Transverse colon (tissue), 4 donors: ENCODE measurements at regions not wholly inside any gene's neighbourhood (a gene's known extent, or its start where the extent isn't known, plus 50 kb on each side); places are given as distances from the start of the nearest gene placed in this dataset.

ENCODE experiments used
- CTCF ChIP-seq, 5 experiments: fragments of 200-600 bp in 3 of 5; fragments of 450-650 bp in 2 of 5; sonication (generic) in 3 of 5; IDR thresholded peaks; 1 replicate in 2 of 5; 2 replicates in 3 of 5; pipeline ENCODE4 v1.5.1; 2016 to 2017; ENCODE audit warnings: antibody characterized with exemption in 5 of 5, inconsistent platforms in 3 of 5, mild to moderate bottlenecking in 2 of 5, moderate library complexity in 1 of 5
- POLR2AphosphoS5 ChIP-seq, 3 donors: sonication (generic); formaldehyde crosslinking; IDR thresholded peaks; one replicate each; pipeline ENCODE4 v1.6.1; 2016; ENCODE audit warnings: antibody characterized with exemption in 3 of 3

DNA sequence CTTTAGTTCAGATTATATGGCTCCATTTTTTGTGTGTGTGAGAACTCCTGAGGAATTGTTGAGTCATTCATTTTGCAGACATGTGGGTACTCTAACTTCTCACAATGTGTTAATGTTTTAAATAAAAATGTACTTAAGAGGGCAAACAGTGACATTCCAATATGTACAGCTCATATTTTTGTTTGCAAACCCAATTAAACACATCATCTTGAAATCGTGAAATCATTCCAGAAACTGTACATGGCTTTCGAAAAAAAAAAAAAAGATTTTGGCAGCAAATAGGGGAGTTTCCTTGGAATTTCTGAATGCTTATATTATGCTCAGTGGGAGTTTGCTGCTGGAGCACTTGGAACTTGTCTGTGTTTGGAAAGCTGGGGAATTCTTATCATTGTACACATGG is 85.0 kb downstream of the HPGD start:
- TF ChIP-seq CTCF (IDR thresholded peaks at IDR 0.05) (no peak), POLR2AphosphoS5 (IDR thresholded peaks at IDR 0.05) (no peak)
